ENCODE measurements at regions not wholly inside any gene's neighbourhood (a gene's known extent, or its start where the extent isn't known, plus 50 kb on each side); places are given as distances from the start of the nearest gene placed in this dataset.

GRCh38 chr15:98077186-98077585 lies 116.7 kb downstream of the ARRDC4 start:
- intact Hi-C loops (cut with micrococcal nuclease; ENCODE audit: unreplicated experiment), result no loop called here
- ChIA-PET POLR2A (no interaction called here), CTCF (ENCODE audit: unreplicated experiment) (no interaction called here)
- no peaks in the 10 kb centered on the region for H4K20me1 ChIP-seq (ENCODE audit: insufficient read depth, low read length)
- DNase-seq (ENCODE audit: low spot score), result no peak
- no peak overlapping the region for H2AFZ ChIP-seq (ENCODE audit: low read length)
- H3K79me2 ChIP-seq (ENCODE audit: insufficient read depth, low read depth, low read length), result no peaks in the 10 kb centered on the region
- BruUV-seq (replicated peaks), result no TSS peak
- no peak overlapping the region for H3K4me2 ChIP-seq (ENCODE audit: low read length)
- H3K9me2 ChIP-seq (ENCODE audit: insufficient read depth, low read length), result no peaks in the 10 kb centered on the region
- no peaks in the 10 kb centered on the region for H3K4me1 ChIP-seq (ENCODE audit: insufficient read depth, low read length, poor library complexity, severe bottlenecking)
- no peak for TF ChIP-seq EZH2phosphoT487 (IDR thresholded peaks at IDR 0.05; ENCODE audit: borderline replicate concordance, low read depth, low read length)
- TF ChIP-seq CTCF (conservative IDR thresholded peaks at IDR 0.05; ENCODE audit: low read length), result no peak
- no peak overlapping the region for H3K4me3 ChIP-seq (ENCODE audit: low read depth, low read length, poor library complexity, severe bottlenecking)
- H3K27ac ChIP-seq (ENCODE audit: low read depth, low read length, poor library complexity, severe bottlenecking), result no peak overlapping the region
- no peaks in the 10 kb centered on the region for H3K36me3 ChIP-seq (ENCODE audit: insufficient read depth, low read length)
- H3K9me3 ChIP-seq (ENCODE audit: low read length), result no peaks in the 10 kb centered on the region

GRCh38 chr15:98080791-98081190 lies 120.3 kb downstream of the ARRDC4 start:
- ChIA-PET POLR2A (no interaction called here), CTCF (ENCODE audit: unreplicated experiment) (interaction anchor here (0.7 kb wide), 1 partner anchor 43 kb away, joined by 3 read pairs; no protein-coding TSS in a partner anchor)
- Histone ChIP-seq H3K9me2 (ENCODE audit: insufficient read depth, low read length) (no peaks in the 10 kb centered on the region), H3K4me3 (ENCODE audit: low read depth, low read length, poor library complexity, severe bottlenecking) (no peak overlapping the region), H3K9me3 (ENCODE audit: low read length) (no peaks in the 10 kb centered on the region), H3K4me1 (ENCODE audit: insufficient read depth, low read length, poor library complexity, severe bottlenecking) (no peaks in the 10 kb centered on the region), H3K4me2 (ENCODE audit: low read length) (no peak overlapping the region), H4K20me1 (ENCODE audit: insufficient read depth, low read length) (no peaks in the 10 kb centered on the region), H3K79me2 (ENCODE audit: insufficient read depth, low read depth, low read length) (no peaks in the 10 kb centered on the region), H3K36me3 (ENCODE audit: insufficient read depth, low read length) (no peaks in the 10 kb centered on the region), H3K27ac (ENCODE audit: low read depth, low read length, poor library complexity, severe bottlenecking) (no peak overlapping the region), H2AFZ (ENCODE audit: low read length) (no peak overlapping the region)
- DNase-seq (ENCODE audit: low spot score), result no peak
- TF ChIP-seq EZH2phosphoT487 (IDR thresholded peaks at IDR 0.05; ENCODE audit: borderline replicate concordance, low read depth, low read length) (no peak), CTCF (conservative IDR thresholded peaks at IDR 0.05; ENCODE audit: low read length) (no peak)
- intact Hi-C loops (cut with micrococcal nuclease; ENCODE audit: unreplicated experiment), result no loop called here
- no TSS peak for BruUV-seq (replicated peaks)

GRCh38 chr15:98083203-98083910 lies 122.9 kb downstream of the ARRDC4 start:
- POLR2A ChIA-PET, result interaction anchor here (0.6 kb wide), 1 partner anchor 91 kb away, joined by 3 read pairs; no protein-coding TSS in a partner anchor
- H3K4me3 ChIP-seq (ENCODE audit: low read depth, low read length, poor library complexity, severe bottlenecking), result no peak overlapping the region
- TF ChIP-seq EZH2phosphoT487 (IDR thresholded peaks at IDR 0.05; ENCODE audit: borderline replicate concordance, low read depth, low read length) (no peak), CTCF (conservative IDR thresholded peaks at IDR 0.05; ENCODE audit: low read length) (no peak)

More at GRCh38 chr15:98083203-98083910, 122.9 kb downstream of the ARRDC4 start:
- H3K27ac ChIP-seq (ENCODE audit: low read depth, low read length, poor library complexity, severe bottlenecking), result no peak overlapping the region
- H3K9me2 ChIP-seq (ENCODE audit: insufficient read depth, low read length), result no peaks in the 10 kb centered on the region
- no peaks in the 10 kb centered on the region for H3K9me3 ChIP-seq (ENCODE audit: low read length)
- no peak overlapping the region for H2AFZ ChIP-seq (ENCODE audit: low read length)
- BruUV-seq (replicated peaks), result no TSS peak
- H3K4me2 ChIP-seq (ENCODE audit: low read length), result no peak overlapping the region
- H3K36me3 ChIP-seq (ENCODE audit: insufficient read depth, low read length), result no peaks in the 10 kb centered on the region
- no peaks in the 10 kb centered on the region for H3K4me1 ChIP-seq (ENCODE audit: insufficient read depth, low read length, poor library complexity, severe bottlenecking)
- H3K79me2 ChIP-seq (ENCODE audit: insufficient read depth, low read depth, low read length), result no peaks in the 10 kb centered on the region
- H4K20me1 ChIP-seq (ENCODE audit: insufficient read depth, low read length), result no peaks in the 10 kb centered on the region
- intact Hi-C loops (cut with micrococcal nuclease; ENCODE audit: unreplicated experiment), result no loop called here
- CTCF ChIA-PET (ENCODE audit: unreplicated experiment), result no interaction called here
- DNase-seq (ENCODE audit: low spot score), result no peak
